GM12873 (cell line): ENCODE measurements at regions not wholly inside any gene's neighbourhood (a gene's known extent, or its start where the extent isn't known, plus 50 kb on each side); places are given as distances from the start of the nearest gene placed in this dataset.

Experiments used
- TF ChIP-seq, protein P1 (sequence below): IDR thresholded peaks from 2 replicates; pipeline ENCODE4 v1.5.1; 2012; ENCODE audit warnings: low read depth, mild to moderate bottlenecking, moderate library complexity, low read length, control low read depth; ENCODE audit not compliant: insufficient read depth; ENCODE audit errors: missing control alignments

DNA sequence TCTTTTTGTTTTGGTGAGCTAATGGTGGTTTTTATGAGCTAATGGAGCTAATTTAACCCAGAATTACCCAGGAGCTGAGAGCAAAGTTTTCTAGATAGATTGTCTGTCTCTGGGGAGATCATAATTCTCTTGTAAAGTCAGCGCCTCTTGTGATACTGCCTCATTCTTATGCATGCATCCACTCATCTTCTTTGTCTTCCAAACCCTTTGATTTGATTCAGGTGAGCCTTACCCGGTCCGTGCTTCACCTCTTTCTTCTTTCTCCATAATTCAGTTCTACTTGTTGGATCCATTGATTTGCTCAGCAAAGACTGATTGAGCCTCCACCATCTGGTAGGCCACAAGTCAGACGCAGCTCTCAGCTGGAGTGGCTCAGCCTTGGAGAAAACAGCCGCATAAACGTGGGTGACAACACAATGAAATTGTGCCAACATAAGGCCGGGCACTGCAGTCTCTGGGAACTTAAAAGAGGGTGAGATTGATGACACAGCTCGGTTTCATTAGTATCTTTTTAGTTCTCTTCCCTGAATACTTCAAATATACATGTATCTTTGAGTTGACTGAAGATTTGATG, 158.5 kb upstream of the SH3BP4 start:
- TF ChIP-seq, protein P1, sequence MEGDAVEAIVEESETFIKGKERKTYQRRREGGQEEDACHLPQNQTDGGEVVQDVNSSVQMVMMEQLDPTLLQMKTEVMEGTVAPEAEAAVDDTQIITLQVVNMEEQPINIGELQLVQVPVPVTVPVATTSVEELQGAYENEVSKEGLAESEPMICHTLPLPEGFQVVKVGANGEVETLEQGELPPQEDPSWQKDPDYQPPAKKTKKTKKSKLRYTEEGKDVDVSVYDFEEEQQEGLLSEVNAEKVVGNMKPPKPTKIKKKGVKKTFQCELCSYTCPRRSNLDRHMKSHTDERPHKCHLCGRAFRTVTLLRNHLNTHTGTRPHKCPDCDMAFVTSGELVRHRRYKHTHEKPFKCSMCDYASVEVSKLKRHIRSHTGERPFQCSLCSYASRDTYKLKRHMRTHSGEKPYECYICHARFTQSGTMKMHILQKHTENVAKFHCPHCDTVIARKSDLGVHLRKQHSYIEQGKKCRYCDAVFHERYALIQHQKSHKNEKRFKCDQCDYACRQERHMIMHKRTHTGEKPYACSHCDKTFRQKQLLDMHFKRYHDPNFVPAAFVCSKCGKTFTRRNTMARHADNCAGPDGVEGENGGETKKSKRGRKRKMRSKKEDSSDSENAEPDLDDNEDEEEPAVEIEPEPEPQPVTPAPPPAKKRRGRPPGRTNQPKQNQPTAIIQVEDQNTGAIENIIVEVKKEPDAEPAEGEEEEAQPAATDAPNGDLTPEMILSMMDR, result no peak

DNA sequence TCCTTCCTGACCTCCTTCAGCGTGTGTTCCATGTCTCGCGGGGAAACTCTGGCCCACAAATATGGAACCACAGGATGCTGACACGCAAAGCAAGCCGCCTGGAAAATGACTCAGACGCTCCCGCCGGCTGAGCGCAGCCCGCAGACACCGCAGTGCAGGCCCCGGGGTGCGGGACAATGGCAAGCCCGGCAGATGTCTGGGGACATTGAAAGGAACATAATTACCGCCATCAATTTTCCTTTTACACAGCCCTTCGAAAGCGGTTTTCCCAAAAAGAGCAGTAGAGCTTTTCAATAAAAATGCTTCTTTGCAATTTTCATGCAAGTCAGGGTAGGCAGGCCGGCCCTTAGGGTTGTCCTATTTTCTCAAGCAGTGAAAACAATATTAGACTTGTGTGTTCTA, 159.2 kb upstream of the SH3BP4 start:
- TF ChIP-seq, protein P1, result no peak

DNA sequence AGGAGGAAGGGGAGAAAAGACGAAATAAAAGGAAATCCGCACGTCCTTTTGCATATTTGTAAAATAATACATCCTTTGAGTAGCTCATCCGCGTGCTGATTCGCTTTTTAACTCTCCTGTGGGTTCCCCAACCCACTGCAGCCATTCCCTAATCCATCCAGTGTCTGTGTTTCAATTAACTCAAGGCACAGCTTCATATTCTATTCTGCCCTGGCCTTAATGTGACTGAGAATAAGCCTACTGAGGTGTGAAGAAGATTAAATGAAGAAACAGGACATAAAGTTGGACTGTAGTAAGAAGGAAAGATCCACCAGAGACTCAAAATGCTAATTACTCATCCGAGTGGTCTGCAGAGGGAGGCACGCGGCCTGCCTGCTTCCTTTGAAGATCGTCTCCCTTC, 161.4 kb upstream of the SH3BP4 start:
- TF ChIP-seq, protein P1, result no peak

DNA sequence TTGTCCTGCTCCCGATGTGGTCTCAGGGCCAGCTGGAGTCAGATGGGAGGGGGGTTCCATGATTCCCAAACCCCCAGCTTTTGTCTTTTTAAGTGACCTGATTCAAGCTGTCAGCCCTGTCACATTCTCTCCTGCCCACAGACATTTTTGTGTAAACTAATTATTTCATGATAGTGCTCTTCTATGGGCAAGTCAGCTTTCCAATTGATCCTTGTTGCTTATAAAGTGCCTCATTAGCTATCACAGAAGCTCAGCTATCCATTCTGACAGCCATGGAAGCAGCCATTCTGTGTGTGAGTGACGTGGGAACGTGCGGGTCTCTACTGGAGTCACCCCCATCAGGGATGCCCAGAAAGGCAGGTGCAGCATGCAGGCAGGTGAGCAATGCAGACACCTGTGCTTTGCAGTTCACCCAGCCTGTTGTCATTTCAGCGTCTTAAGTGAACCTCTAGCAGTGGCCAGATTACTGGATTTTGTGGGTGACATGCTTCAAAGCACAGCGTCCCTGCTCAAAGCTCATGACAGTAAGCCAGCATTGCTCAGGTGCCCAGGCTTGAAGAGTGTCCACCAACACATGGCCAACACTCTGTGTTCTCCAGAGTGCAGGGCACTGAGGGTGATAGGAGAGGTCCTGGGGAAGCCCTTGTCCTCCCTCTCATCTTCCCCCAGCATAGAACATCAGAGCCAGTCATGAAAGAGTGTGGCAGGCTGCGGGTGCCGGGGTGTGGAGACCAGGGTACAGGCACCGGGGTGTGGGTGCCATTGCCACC, 162.1 kb upstream of the SH3BP4 start:
- TF ChIP-seq, protein P1, result no peak

DNA sequence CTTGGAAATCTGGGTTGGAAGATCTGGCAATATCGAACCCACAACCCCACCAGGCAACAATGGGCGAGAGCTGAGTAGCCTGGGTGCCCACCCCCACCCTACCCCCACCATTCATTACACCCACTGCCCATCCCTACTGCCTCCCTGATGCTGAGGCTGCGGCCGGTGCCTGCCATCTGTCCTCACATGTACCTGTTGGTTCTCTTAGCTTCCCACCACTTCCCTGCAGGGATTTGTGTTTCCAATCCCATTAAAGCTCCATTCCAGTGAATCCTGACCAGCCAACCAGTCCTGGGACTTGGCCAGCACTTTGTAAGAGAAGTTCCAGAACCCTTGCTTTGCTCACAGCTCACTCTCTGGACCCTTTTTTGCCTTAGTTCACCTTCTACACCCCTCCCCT, 163.0 kb upstream of the SH3BP4 start:
- TF ChIP-seq, protein P1, result no peak

DNA sequence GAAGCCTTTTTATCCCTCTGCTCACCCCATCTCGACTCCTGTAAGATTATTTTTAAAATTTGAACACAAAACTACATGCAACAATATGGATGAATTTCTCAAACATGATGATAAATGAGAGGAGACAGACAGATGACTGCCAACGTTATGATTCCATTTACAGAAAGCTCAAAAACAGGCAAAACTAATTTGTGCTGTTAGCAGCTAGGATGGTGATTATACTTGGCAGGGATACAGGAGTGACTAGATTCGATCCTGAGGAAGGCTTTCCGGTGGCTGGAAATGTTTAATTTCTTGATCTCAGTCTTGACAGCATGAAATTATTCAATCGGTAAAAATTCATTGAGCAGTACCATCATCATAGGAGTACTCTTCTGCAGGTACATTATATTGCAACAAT, 163.4 kb upstream of the SH3BP4 start:
- TF ChIP-seq, protein P1, result no peak

DNA sequence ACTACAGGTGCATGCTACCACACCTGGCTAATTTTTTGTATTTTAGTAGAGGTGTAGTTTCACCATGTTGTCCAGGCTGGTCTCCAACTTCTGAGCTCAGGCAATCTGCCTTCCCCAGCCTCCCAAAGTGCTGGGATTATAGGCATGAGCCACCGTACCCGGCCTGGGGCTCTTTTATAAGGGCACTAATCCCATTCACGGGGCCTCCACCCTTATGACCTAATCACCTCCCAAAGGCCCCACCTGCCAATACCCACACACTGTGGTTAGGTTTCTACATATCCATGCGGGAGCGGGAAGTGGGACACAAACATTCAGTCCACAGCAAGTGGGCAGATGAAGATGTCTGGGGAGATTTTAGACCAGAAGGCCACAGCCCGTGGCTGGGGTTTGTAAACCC, 164.7 kb upstream of the SH3BP4 start:
- TF ChIP-seq, protein P1, result no peak
